Lower leg skin (tissue), 4 donors: ENCODE measurements at regions not wholly inside any gene's neighbourhood (a gene's known extent, or its start where the extent isn't known, plus 50 kb on each side); places are given as distances from the start of the nearest gene placed in this dataset.

Source experiments
- DNase-seq, 2 donors: peaks; one replicate each; pipeline ENCODE4 v3.0.0-alpha.2; 2019; ENCODE audit warnings: low spot score in 2 of 2
- H3K4me3 ChIP-seq: fragments of 200-600 bp; sonication (generic); 2 replicates; pipeline ENCODE4 v1.5.1; 2017; ENCODE audit warnings: mild to moderate bottlenecking, low read depth; ENCODE audit not compliant: poor library complexity, severe bottlenecking
- CTCF ChIP-seq, 3 donors: fragments of 450-650 bp; IDR thresholded peaks; one replicate each; pipeline ENCODE4 v1.5.1; 2016; ENCODE audit warnings: antibody characterized with exemption in 3 of 3, mild to moderate bottlenecking in 3 of 3, moderate library complexity in 2 of 3
- POLR2A ChIP-seq, 2 donors: fragments of 450-650 bp; IDR thresholded peaks; one replicate each; pipeline ENCODE4 v1.6.1; 2016 to 2017; ENCODE audit warnings: antibody characterized with exemption in 2 of 2, mild to moderate bottlenecking in 1 of 2, moderate library complexity in 1 of 2
- WGBS, 2 donors: methylation state at CpG; one replicate each; pipeline ENCODE4 v1.1.5; 2018; 5-methylcytosine and 5-hydroxymethylcytosine counted together
- intact Hi-C: fragments of 100-400 bp; cut with DNase I; formaldehyde crosslinking; loops from one replicate; pipeline ENCODE4 v1.15.0; 2023; ENCODE audit warnings: low total_unique reads

DNA sequence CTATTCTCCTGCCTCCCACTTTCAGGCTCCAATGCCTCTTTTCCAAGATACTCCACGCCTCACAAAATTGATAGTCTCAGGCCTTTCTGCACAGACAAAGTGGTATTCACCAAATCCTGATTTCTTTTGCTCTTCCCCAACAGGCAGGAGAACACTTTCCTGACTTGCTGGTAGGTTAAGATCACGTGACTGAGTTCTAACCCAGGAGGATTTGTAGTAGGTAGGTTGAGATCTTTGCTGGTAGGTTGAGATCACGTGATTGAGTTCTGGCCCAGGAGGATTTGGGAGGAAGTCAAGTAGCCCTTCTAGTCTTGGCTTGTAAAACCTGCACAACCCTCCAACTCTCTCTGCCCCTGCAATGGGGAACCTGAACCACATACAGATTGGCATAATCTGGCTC lies 741.5 kb downstream of the TYW1 start:
- no peak for TF ChIP-seq CTCF (IDR thresholded peaks at IDR 0.05)
- TF ChIP-seq POLR2A (IDR thresholded peaks at IDR 0.05), result no peak
- no peak for DNase-seq
- no peak overlapping the region for H3K4me3 ChIP-seq
- intact Hi-C loops, result no loop called here
- 76 to 78% methylated on average over 3 of the region's 3 CpGs for WGBS, 2 donors

GRCh38 chr7:67738958-67739357 lies 742.3 kb downstream of the TYW1 start:
- 37 to 50% methylated on average over 6 of the region's 6 CpGs for WGBS, 2 donors
- no peak overlapping the region for H3K4me3 ChIP-seq
- DNase-seq, result peak in 1 of 2 donors; percentile 69
- TF ChIP-seq POLR2A (IDR thresholded peaks at IDR 0.05), result no peak
- intact Hi-C loops, result no loop called here

- intact Hi-C loops, result no loop called here
- TF ChIP-seq CTCF (IDR thresholded peaks at IDR 0.05) (no peak), POLR2A (IDR thresholded peaks at IDR 0.05) (no peak)
- WGBS, 2 donors, result 90 to 93% methylated on average over 1 of the region's 1 CpG
- no peak overlapping the region for H3K4me3 ChIP-seq
- DNase-seq, result no peak
These were observed 746.9 kb downstream of the TYW1 start for GRCh38 chr7:67743501-67743900.

DNA sequence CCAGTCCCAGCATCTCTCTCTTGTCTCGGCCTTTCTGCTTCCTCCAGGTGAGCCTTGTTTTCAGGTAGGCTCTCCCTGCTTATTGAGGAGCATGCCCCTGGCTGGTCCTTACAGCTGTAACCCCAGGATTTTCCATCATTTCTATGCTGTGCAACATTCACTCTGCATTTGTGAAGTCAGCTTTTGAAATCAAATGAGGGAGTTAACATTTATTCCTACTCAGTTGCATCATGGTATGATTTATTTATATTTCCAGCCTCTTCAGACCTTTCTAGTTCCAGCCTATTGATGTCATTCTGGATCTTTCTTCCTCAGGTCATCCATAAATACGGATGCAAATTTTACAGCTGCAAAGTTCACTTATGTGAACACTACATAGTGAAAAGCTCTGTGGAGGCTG lies 755.6 kb downstream of the TYW1 start:
- 71 to 78% methylated on average over 2 of the region's 2 CpGs for WGBS, 2 donors

DNA sequence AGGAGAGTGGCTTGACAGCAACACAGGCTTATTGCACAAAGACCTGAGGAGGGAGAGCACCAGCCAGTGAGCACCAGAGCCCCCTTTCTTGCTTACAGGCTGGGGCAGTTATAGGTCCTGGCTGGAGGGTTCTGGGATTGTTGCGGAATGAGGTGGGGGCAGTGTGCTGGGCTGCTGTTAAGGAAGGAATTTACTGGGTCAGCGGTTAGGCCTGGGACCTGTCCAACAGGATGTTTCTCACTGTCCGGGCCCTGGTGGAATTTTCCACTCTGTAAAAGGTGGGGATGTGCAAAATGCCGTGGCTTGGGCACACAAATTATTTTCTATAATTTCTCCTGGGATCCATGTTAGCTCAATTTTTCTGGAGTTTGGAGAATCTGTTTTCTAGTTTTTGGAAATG lies 757.3 kb downstream of the TYW1 start:
- DNase-seq, result peak in 1 of 2 donors; percentile 77
- intact Hi-C loops, result no loop called here
- no peak for TF ChIP-seq CTCF (IDR thresholded peaks at IDR 0.05)
- TF ChIP-seq POLR2A (IDR thresholded peaks at IDR 0.05), result no peak
- H3K4me3 ChIP-seq, result no peak overlapping the region
- 81% methylated on average over 4 of the region's 4 CpGs for WGBS, 2 donors

More for the DNA sequence above, 755.6 kb downstream of the TYW1 start:
- H3K4me3 ChIP-seq, result no peak overlapping the region
- intact Hi-C loops, result no loop called here
- peak in 1 of 2 donors; percentile 5 for DNase-seq
- TF ChIP-seq CTCF (IDR thresholded peaks at IDR 0.05) (no peak), POLR2A (IDR thresholded peaks at IDR 0.05) (no peak)

- WGBS, 2 donors, result 81 to 82% methylated on average over 2 of the region's 2 CpGs
- H3K4me3 ChIP-seq, result no peak overlapping the region
- intact Hi-C loops, result no loop called here
- TF ChIP-seq POLR2A (IDR thresholded peaks at IDR 0.05), result no peak
- no peak for DNase-seq
These were observed 758.0 kb downstream of the TYW1 start for GRCh38 chr7:67754651-67755050.

DNA sequence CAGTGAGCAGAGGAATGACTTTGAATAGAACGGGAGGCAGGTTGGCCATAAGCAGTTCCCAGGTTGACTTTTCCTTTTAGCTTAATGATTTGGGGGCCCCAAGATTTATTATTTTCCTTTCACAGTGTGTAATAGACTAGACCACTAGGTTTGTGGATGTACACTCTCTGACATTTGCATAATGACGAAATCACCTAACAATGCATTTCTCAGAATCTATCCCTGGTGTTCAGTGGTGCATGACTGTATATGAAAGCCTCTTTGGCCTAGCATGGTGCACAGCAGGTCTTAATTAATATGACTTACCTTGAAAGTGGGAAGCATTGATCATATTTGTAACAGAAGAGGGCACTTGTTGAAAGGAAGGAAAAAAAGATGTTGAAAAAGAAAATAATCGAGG lies 761.9 kb downstream of the TYW1 start:
- H3K4me3 ChIP-seq, result no peak overlapping the region
- no peak for DNase-seq
- WGBS, 2 donors, result 85 to 90% methylated on average over 3 of the region's 3 CpGs
- intact Hi-C loops, result no loop called here
- TF ChIP-seq POLR2A (IDR thresholded peaks at IDR 0.05), result no peak
- no peak for TF ChIP-seq CTCF (IDR thresholded peaks at IDR 0.05)
